K562 (cell line): ENCODE measurements at regions not wholly inside any gene's neighbourhood (a gene's known extent, or its start where the extent isn't known, plus 50 kb on each side); places are given as distances from the start of the nearest gene placed in this dataset.

Experiments used
- ATAC-seq: fragments of 200-7000 bp; cut with Tn5 transposase; 3 replicates; pipeline ENCODE4 v1.9.1; 2020; ENCODE audit warnings: moderate library complexity
- BruUV-seq: library from RNA; stranded (reverse); fragments of 400-500 nt; replicated peaks from 2 replicates; lab custom pipeline; 2021; lab: Mats Ljungman, UMichigan
- CTCF ChIA-PET: fragments of 300-600 bp; formaldehyde crosslinking; extraction: SDS; loops from one replicate; lab custom pipeline; 2021; ENCODE audit warnings: low intra/inter-chr PET ratio; lab: Yijun Ruan, JAX
- POLR2A ChIA-PET: fragments of 300-600, 350-650 bp; sonication (Branson Sonifier 250); formaldehyde crosslinking; extraction: SDS; loops from one replicate; lab custom pipeline; 2021; ENCODE audit warnings: antibody characterized with exemption, inconsistent platforms; lab: Yijun Ruan, JAX
- DNase-seq, 4 experiments: peaks; one replicate each; pipeline versions ENCODE4 v3.0.0 to v3.0.0-alpha.2; 2011 to 2018; ENCODE audit warnings: low spot score in 3 of 4, mixed read lengths in 3 of 4; ENCODE audit errors: extremely low read depth in 1 of 4
- FAIRE-seq: peaks from 2 replicates; lab custom pipeline; 2011; peaks lifted over from hg19 to GRCh38; lab: Jason Lieb, UNC
- H2AFZ ChIP-seq: 2 replicates; pipeline ENCODE4 v1.6.0; 2011; ENCODE audit warnings: low read depth, low read length, control low read depth, inconsistent platforms
- H3K27ac ChIP-seq: fragments of 200-600 bp; 3 replicates; pipeline ENCODE4 v1.8.0; 2011; ENCODE audit warnings: low read depth, mild to moderate bottlenecking, control low read depth, inconsistent platforms, low read length, moderate library complexity, mixed read lengths; ENCODE audit errors: extremely low read depth
- H3K27me3 ChIP-seq, 2 experiments: fragments of 300-600 bp in 1 of 2; 2 replicates in 1 of 2; 3 replicates in 1 of 2; pipeline versions ENCODE4 v1.6.0 to v1.8.0; 2011; ENCODE audit warnings: inconsistent platforms in 2 of 2, low read length in 2 of 2, mild to moderate bottlenecking in 1 of 2, mixed read lengths in 1 of 2, moderate library complexity in 1 of 2; ENCODE audit not compliant: control insufficient read depth in 2 of 2, insufficient read depth in 2 of 2
- H3K36me3 ChIP-seq: fragments of 300-600 bp; 3 replicates; pipeline ENCODE4 v1.8.0; 2011; ENCODE audit warnings: mild to moderate bottlenecking, low read length, inconsistent platforms; ENCODE audit not compliant: control insufficient read depth, insufficient read depth
- H3K4me1 ChIP-seq, 2 experiments: fragments of 200-600 bp in 1 of 2; replicated peaks in 1 of 2; 2 replicates in 1 of 2; 3 replicates in 1 of 2; pipeline versions ENCODE4 v1.5.1 to v1.8.0; 2011; ENCODE audit warnings: inconsistent platforms in 2 of 2, low read length in 2 of 2, mild to moderate bottlenecking in 1 of 2, mixed read lengths in 1 of 2, moderate library complexity in 1 of 2; ENCODE audit not compliant: control insufficient read depth in 2 of 2, insufficient read depth in 2 of 2
- H3K4me2 ChIP-seq: 2 replicates; pipeline ENCODE4 v1.6.1; 2011; ENCODE audit warnings: low read length, control low read depth, inconsistent platforms, mixed read lengths; ENCODE audit not compliant: insufficient read depth
- H3K4me3 ChIP-seq: fragments of 200-600 bp; sonication (generic), shearing (Covaris generic); 2 replicates; pipeline ENCODE4 v1.5.1; 2016; ENCODE audit warnings: control low read depth, inconsistent platforms
- H3K79me2 ChIP-seq: fragments of 200-600 bp; 3 replicates; pipeline ENCODE4 v1.8.0; 2011; ENCODE audit warnings: low read length, inconsistent platforms; ENCODE audit not compliant: control insufficient read depth, insufficient read depth
- H3K9ac ChIP-seq, 2 experiments: 2 replicates each; pipeline versions ENCODE4 v1.6.0 to v1.6.1; 2011; ENCODE audit warnings: low read depth in 2 of 2, low read length in 2 of 2, control low read depth in 1 of 2, inconsistent platforms in 1 of 2, mild to moderate bottlenecking in 1 of 2, mixed read lengths in 1 of 2; ENCODE audit not compliant: insufficient read depth in 1 of 2
- H3K9me1 ChIP-seq: one replicate; pipeline ENCODE4 v1.6.0; 2011; ENCODE audit warnings: inconsistent platforms, mild to moderate bottlenecking, low read length, moderate library complexity; ENCODE audit not compliant: control insufficient read depth, insufficient read depth
- H3K9me3 ChIP-seq: replicated peaks from 2 replicates; pipeline ENCODE4 v1.5.1; 2011; ENCODE audit warnings: low read depth, low read length, inconsistent platforms; ENCODE audit not compliant: control insufficient read depth, insufficient read depth
- H4K20me1 ChIP-seq: replicated peaks from 2 replicates; pipeline ENCODE4 v1.6.1; 2011; ENCODE audit warnings: low read length, inconsistent platforms, mixed read lengths; ENCODE audit not compliant: control insufficient read depth, insufficient read depth
- CTCF ChIP-seq, 3 experiments: IDR thresholded peaks in 2 of 3; conservative IDR thresholded peaks in 1 of 3; 2 replicates each; pipeline ENCODE4 v1.5.1; 2011 to 2012; ENCODE audit warnings: low read length in 3 of 3, mild to moderate bottlenecking in 3 of 3, control low read depth in 2 of 3, improper control_type of control experiment in 1 of 3, inconsistent platforms in 1 of 3, low read depth in 1 of 3, mixed read lengths in 1 of 3, moderate library complexity in 1 of 3; ENCODE audit not compliant: insufficient read depth in 2 of 3
- ELK1 ChIP-seq: sonication (generic); formaldehyde crosslinking; IDR thresholded peaks from 2 replicates; pipeline ENCODE4 v1.8.1; 2022; ENCODE audit warnings: missing genetic modification reagents
- MCM7 ChIP-seq, 2 experiments: fragments of 450-650 bp; IDR thresholded peaks; 2 replicates each; pipeline ENCODE4 v1.6.1; 2016 to 2018
- MTA3 ChIP-seq: fragments of 450-650 bp; formaldehyde crosslinking; IDR thresholded peaks from 2 replicates; pipeline ENCODE4 v1.6.1; 2017; ENCODE audit warnings: mild to moderate bottlenecking, borderline replicate concordance
- RBM25 ChIP-seq: fragments of 200-400 bp; formaldehyde crosslinking; IDR thresholded peaks from 2 replicates; pipeline ENCODE4 v1.6.1; 2018; ENCODE audit warnings: low read length, low read depth, moderate library complexity; ENCODE audit not compliant: severe bottlenecking
- RERE ChIP-seq: sonication (generic); formaldehyde crosslinking; IDR thresholded peaks from 2 replicates; pipeline ENCODE4 v1.8.0; 2023; ENCODE audit warnings: missing genetic modification reagents, mild to moderate bottlenecking, borderline replicate concordance
- XRCC4 ChIP-seq: IDR thresholded peaks from one replicate; pipeline ENCODE4 v1.6.1; 2011; ENCODE audit not compliant: insufficient read depth, insufficient read length; ENCODE audit errors: extremely low read depth
- XRCC5 ChIP-seq: fragments of 200-400 bp; formaldehyde crosslinking; IDR thresholded peaks from 2 replicates; pipeline ENCODE4 v1.6.1; 2017; ENCODE audit warnings: low read depth, mild to moderate bottlenecking, low read length
- ZNF584 ChIP-seq: fragments of 200-800 bp; sonication (Bioruptor generic); IDR thresholded peaks from 2 replicates; pipeline ENCODE4 v1.6.1; 2016; ENCODE audit warnings: low read depth, mild to moderate bottlenecking, missing genetic modification characterization, missing compliant biosample characterization
- WGBS: fragments of 100-300 bp; shearing (Covaris generic); methylation state at CpG from one replicate; pipeline ENCODE4 v1.1.6; 2016; ENCODE audit warnings: low coverage, mixed read lengths; ENCODE audit not compliant: insufficient coverage; ENCODE audit errors: missing lambda C conversion rate; 5-methylcytosine and 5-hydroxymethylcytosine counted together
- in situ Hi-C: fragments of 300-500 bp; cut with MboI; formaldehyde crosslinking; loops from 4 replicates; pipeline ENCODE4 v1.15.0; 2018; ENCODE audit warnings: inconsistent platforms, mixed read lengths
- intact Hi-C: fragments of 100-400 bp; cut with micrococcal nuclease; formaldehyde crosslinking; loops from 2 replicates; pipeline ENCODE4 v1.14.2; 2022

GRCh38 chr1:67629370-67630075, 55.5 kb upstream of the GADD45A start (continued):
- TF ChIP-seq RERE (CRISPR knock-in tag), result no peak

- H3K9me3 ChIP-seq, result no peaks in the 10 kb centered on the region
- no peaks in the 10 kb centered on the region for H4K20me1 ChIP-seq
- ATAC-seq, result no peak
- BruUV-seq, result no TSS peak
- no peak overlapping the region for H2AFZ ChIP-seq
- peaks cover 0 to 2% of the 10 kb centered on the region in 2 experiments; a peak in 3 of 5 replicates for H3K4me1 ChIP-seq
- ChIA-PET CTCF (no interaction called here), POLR2A (interaction anchor here (0.7 to 1.4 kb wide), 3 partner anchors 9 to 62 kb away, joined by 3 to 4 read pairs (median 3); no protein-coding TSS in a partner anchor)
- no peak for DNase-seq
- FAIRE-seq, result no peak
- in situ Hi-C loops (no loop called here), intact Hi-C loops (no loop called here)
- no peak overlapping the region for H3K4me3 ChIP-seq
- no peaks in the 10 kb centered on the region for H3K36me3 ChIP-seq
- H3K4me2 ChIP-seq, result no peak overlapping the region
- WGBS, result 39% methylated on average over 2 of the region's 2 CpGs
- no peaks in the 10 kb centered on the region for H3K79me2 ChIP-seq
- no peaks in the 10 kb centered on the region for H3K9me1 ChIP-seq
- no peak overlapping the region for H3K9ac ChIP-seq
- no peaks in the 10 kb centered on the region for H3K27me3 ChIP-seq
- TF ChIP-seq RBM25 (peak; percentile 90), XRCC5 (no peak), CTCF (IDR thresholded peaks at IDR 0.05 in 2 of 3, conservative IDR thresholded peaks at IDR 0.05 in 1 of 3; ENCODE audit: insufficient read depth in 2 of 3, low read depth in 1 of 3, low read length in 3 of 3) (no peak), ZNF584 (CRISPR knock-in tag) (no peak), ELK1 (no peak), MTA3 (no peak), MCM7 (IDR thresholded peaks at IDR 0.05) (no peak), XRCC4 (no peak)
- no peak overlapping the region for H3K27ac ChIP-seq
Observed at GRCh38 chr1:67630438-67631045, 54.5 kb upstream of the GADD45A start.
